Gastroesophageal sphincter (tissue), 3 donors: ENCODE measurements at regions not wholly inside any gene's neighbourhood (a gene's known extent, or its start where the extent isn't known, plus 50 kb on each side); places are given as distances from the start of the nearest gene placed in this dataset.

Source experiments
- CTCF ChIP-seq, 4 experiments: fragments of 200-600 bp in 2 of 4; fragments of 450-650 bp in 2 of 4; sonication (generic) in 1 of 4; IDR thresholded peaks; one replicate each; pipeline ENCODE4 v1.5.1; 2017 to 2019; ENCODE audit warnings: antibody characterized with exemption in 4 of 4, mild to moderate bottlenecking in 2 of 4, moderate library complexity in 2 of 4
- EP300 ChIP-seq: sonication (generic); formaldehyde crosslinking; IDR thresholded peaks from one replicate; pipeline ENCODE4 v1.6.1; 2017; ENCODE audit warnings: antibody characterized with exemption, mild to moderate bottlenecking
- POLR2A ChIP-seq, 2 donors: fragments of 450-650 bp; IDR thresholded peaks; one replicate each; pipeline ENCODE4 v1.6.1; 2017; ENCODE audit warnings: antibody characterized with exemption in 2 of 2, mild to moderate bottlenecking in 2 of 2, moderate library complexity in 1 of 2

GRCh38 chr6:133092771-133093170 lies 148.4 kb upstream of the EYA4 start:
- TF ChIP-seq CTCF (IDR thresholded peaks at IDR 0.05) (no peak), EP300 (no peak), POLR2A (IDR thresholded peaks at IDR 0.05) (no peak)
